Glutamatergic neuron (in vitro differentiated cells): ENCODE measurements at regions not wholly inside any gene's neighbourhood (a gene's known extent, or its start where the extent isn't known, plus 50 kb on each side); places are given as distances from the start of the nearest gene placed in this dataset.

Experiments used
- DNase-seq: peaks from one replicate; pipeline ENCODE4 v3.0.0; 2022
- H3K27ac Mint-ChIP-seq: one replicate; pipeline ENCODE4 v1.8.0; 2020; ENCODE audit warnings: mild to moderate bottlenecking, mixed read lengths, inconsistent platforms; ENCODE audit not compliant: unreplicated experiment
- H3K27me3 Mint-ChIP-seq: one replicate; pipeline ENCODE4 v1.8.0; 2020; ENCODE audit warnings: mild to moderate bottlenecking, moderate library complexity, mixed read lengths, inconsistent platforms; ENCODE audit not compliant: unreplicated experiment
- H3K36me3 Mint-ChIP-seq: one replicate; pipeline ENCODE4 v1.8.0; 2020; ENCODE audit warnings: mild to moderate bottlenecking, mixed read lengths, inconsistent platforms; ENCODE audit not compliant: unreplicated experiment
- H3K4me1 Mint-ChIP-seq: one replicate; pipeline ENCODE4 v1.8.0; 2020; ENCODE audit warnings: mild to moderate bottlenecking, low read depth, mixed read lengths, inconsistent platforms; ENCODE audit not compliant: unreplicated experiment
- H3K4me3 Mint-ChIP-seq: one replicate; pipeline ENCODE4 v1.8.0; 2020; ENCODE audit warnings: mild to moderate bottlenecking, mixed read lengths, inconsistent platforms; ENCODE audit not compliant: unreplicated experiment
- H3K9me3 Mint-ChIP-seq: one replicate; pipeline ENCODE4 v1.8.0; 2020; ENCODE audit warnings: mild to moderate bottlenecking, moderate library complexity, mixed read lengths, inconsistent platforms; ENCODE audit not compliant: unreplicated experiment
- CTCF ChIP-seq: fragments of 200-600 bp; sonication (generic); IDR thresholded peaks from one replicate; pipeline ENCODE4 v1.5.0; 2021; ENCODE audit not compliant: partially characterized antibody, unreplicated experiment

- peaks cover 9% of the 10 kb centered on the region for H3K27me3 Mint-ChIP-seq
- peaks cover 2% of the 10 kb centered on the region for H3K4me1 Mint-ChIP-seq
Observed at GRCh38 chr16:86986136-86986535, 331.1 kb downstream of the C16orf95 start.

GRCh38 chr16:86986809-86987487 lies 330.2 kb downstream of the C16orf95 start:
- TF ChIP-seq CTCF, result no peak
- Mint-ChIP-seq H3K27me3 (peaks cover 8% of the 10 kb centered on the region), H3K27ac (no peak overlapping the region), H3K4me3 (no peak overlapping the region), H3K9me3 (peaks cover 4% of the 10 kb centered on the region), H3K36me3 (no peaks in the 10 kb centered on the region), H3K4me1 (peaks cover 6% of the 10 kb centered on the region)
- peak; percentile 28 for DNase-seq

More at GRCh38 chr16:86986136-86986535, 331.1 kb downstream of the C16orf95 start:
- TF ChIP-seq CTCF, result peak; percentile 37
- H3K4me3 Mint-ChIP-seq, result no peak overlapping the region
- no peaks in the 10 kb centered on the region for H3K36me3 Mint-ChIP-seq
- H3K9me3 Mint-ChIP-seq, result peaks cover 4% of the 10 kb centered on the region
- no peak overlapping the region for H3K27ac Mint-ChIP-seq
- DNase-seq, result peak; percentile 50

DNA sequence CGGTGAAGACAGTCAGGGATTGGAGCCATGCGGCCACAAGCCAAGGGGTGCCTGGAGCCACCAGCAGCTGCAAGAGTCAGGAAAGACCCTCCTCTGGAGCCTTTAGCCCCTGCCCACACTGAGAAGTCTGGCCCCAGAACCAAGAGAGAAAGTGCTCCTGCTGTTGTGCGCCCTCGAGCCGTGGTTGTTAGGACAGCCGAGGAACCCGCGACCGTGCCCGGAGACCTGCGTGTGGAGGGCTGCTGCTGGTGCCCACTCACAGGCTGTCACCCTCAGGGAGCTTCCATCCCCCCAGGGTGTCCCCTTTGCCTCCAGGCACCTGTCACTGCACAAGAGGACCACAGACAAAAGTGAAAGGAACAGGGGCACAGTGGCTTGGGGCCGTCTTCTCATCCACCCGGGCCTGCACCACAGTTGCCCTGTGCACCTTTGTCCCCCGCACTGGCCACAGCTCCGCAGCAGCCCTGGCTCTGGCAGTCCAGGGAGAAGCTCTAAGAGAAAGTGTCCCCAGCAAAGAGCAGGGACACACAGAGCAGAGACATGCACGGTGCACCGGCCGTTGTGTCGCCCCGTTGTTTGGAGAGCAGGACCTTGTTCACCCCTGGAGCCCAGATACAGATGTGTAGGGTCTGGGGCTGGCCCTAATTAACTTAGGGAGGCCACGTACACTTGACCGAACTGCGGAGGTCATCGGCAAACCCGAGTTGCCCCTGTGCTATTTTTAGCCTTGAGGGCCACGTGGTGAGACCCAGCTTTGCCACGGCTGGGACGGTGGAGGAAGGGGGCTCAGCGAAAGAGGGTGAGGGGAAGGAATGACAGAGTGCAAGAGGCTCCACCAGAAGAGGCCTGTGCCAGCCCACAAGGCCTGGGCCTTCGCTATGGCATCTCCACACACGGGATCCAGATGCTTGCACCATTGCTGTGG lies 329.2 kb downstream of the C16orf95 start:
- H3K27me3 Mint-ChIP-seq, result peaks cover 6% of the 10 kb centered on the region
- no peak overlapping the region for H3K4me3 Mint-ChIP-seq
- no peak for TF ChIP-seq CTCF
- peaks cover 6% of the 10 kb centered on the region for H3K4me1 Mint-ChIP-seq
- peaks cover 4% of the 10 kb centered on the region for H3K9me3 Mint-ChIP-seq
- DNase-seq, result peak; percentile 15
- no peak overlapping the region for H3K27ac Mint-ChIP-seq
- peaks cover 7% of the 10 kb centered on the region for H3K36me3 Mint-ChIP-seq

DNA sequence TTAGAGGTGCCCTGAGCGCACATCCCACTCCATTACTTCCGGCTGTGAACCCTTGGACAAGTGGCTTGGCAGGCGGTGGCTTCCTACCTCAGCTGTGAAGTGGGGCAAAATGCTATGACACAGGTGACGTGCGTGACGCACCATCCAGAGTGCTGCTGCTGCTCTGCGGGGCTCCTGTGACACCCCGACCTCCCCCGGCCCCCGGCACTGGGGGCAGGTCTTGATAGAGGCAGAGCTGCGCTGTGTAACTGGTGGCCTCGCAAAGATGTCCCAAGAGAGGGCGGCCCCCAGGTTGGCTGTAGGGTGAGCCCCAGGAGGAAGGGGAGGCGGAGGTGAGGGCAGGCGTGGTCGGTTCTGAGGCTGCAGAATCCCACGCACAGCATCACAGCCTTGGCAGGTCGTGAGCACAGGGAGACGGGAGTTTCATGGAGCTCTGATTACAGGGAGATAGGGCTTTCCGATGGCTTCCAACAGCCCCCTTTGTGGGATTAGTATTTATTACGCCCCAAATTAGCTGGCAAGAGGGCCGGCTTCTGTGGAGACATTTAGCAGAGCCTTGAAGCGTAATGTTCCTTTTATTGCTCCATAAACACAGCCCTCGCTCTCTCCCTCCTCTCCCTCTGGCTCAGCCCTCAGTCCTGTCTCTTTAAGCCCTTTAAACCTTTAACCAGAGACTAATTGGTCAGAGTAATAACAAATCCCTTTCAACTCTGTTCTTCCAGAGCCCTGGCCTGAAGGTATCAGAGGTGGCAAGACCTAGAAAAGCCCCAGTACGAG lies 328.1 kb downstream of the C16orf95 start:
- Mint-ChIP-seq H3K27me3 (peaks cover 6% of the 10 kb centered on the region), H3K36me3 (peaks cover 8% of the 10 kb centered on the region), H3K4me3 (no peak overlapping the region), H3K27ac (no peak overlapping the region), H3K4me1 (peaks cover 6% of the 10 kb centered on the region), H3K9me3 (peaks cover 4% of the 10 kb centered on the region)
- no peak for TF ChIP-seq CTCF
- DNase-seq, result peak; percentile 6
